K562 (cell line): ENCODE measurements at regions not wholly inside any gene's neighbourhood (a gene's known extent, or its start where the extent isn't known, plus 50 kb on each side); places are given as distances from the start of the nearest gene placed in this dataset.
"Not testable (repeated sequence)": the region's sequence is repeated elsewhere in the genome, so short reads cannot be mapped to it uniquely, and the experiment has no call there.

Experiments
- ATAC-seq: fragments of 200-7000 bp; cut with Tn5 transposase; 3 replicates; pipeline ENCODE4 v1.9.1; 2020; ENCODE audit warnings: moderate library complexity
- BruUV-seq: library from RNA; stranded (reverse); fragments of 400-500 nt; replicated peaks from 2 replicates; lab custom pipeline; 2021; lab: Mats Ljungman, UMichigan
- CTCF ChIA-PET: fragments of 300-600 bp; formaldehyde crosslinking; extraction: SDS; loops from one replicate; lab custom pipeline; 2021; ENCODE audit warnings: low intra/inter-chr PET ratio; lab: Yijun Ruan, JAX
- POLR2A ChIA-PET: fragments of 300-600, 350-650 bp; sonication (Branson Sonifier 250); formaldehyde crosslinking; extraction: SDS; loops from one replicate; lab custom pipeline; 2021; ENCODE audit warnings: antibody characterized with exemption, inconsistent platforms; lab: Yijun Ruan, JAX
- DNase-seq, 4 experiments: peaks; one replicate each; pipeline versions ENCODE4 v3.0.0 to v3.0.0-alpha.2; 2011 to 2018; ENCODE audit warnings: low spot score in 3 of 4, mixed read lengths in 3 of 4; ENCODE audit errors: extremely low read depth in 1 of 4
- FAIRE-seq: peaks from 2 replicates; lab custom pipeline; 2011; peaks lifted over from hg19 to GRCh38; lab: Jason Lieb, UNC
- H2AFZ ChIP-seq: 2 replicates; pipeline ENCODE4 v1.6.0; 2011; ENCODE audit warnings: low read depth, low read length, control low read depth, inconsistent platforms
- H3K27ac ChIP-seq: fragments of 200-600 bp; 3 replicates; pipeline ENCODE4 v1.8.0; 2011; ENCODE audit warnings: low read depth, mild to moderate bottlenecking, control low read depth, inconsistent platforms, low read length, moderate library complexity, mixed read lengths; ENCODE audit errors: extremely low read depth
- H3K27me3 ChIP-seq, 2 experiments: fragments of 300-600 bp in 1 of 2; 2 replicates in 1 of 2; 3 replicates in 1 of 2; pipeline versions ENCODE4 v1.6.0 to v1.8.0; 2011; ENCODE audit warnings: inconsistent platforms in 2 of 2, low read length in 2 of 2, mild to moderate bottlenecking in 1 of 2, mixed read lengths in 1 of 2, moderate library complexity in 1 of 2; ENCODE audit not compliant: control insufficient read depth in 2 of 2, insufficient read depth in 2 of 2
- H3K36me3 ChIP-seq: fragments of 300-600 bp; 3 replicates; pipeline ENCODE4 v1.8.0; 2011; ENCODE audit warnings: mild to moderate bottlenecking, low read length, inconsistent platforms; ENCODE audit not compliant: control insufficient read depth, insufficient read depth
- H3K4me1 ChIP-seq, 2 experiments: fragments of 200-600 bp in 1 of 2; replicated peaks in 1 of 2; 2 replicates in 1 of 2; 3 replicates in 1 of 2; pipeline versions ENCODE4 v1.5.1 to v1.8.0; 2011; ENCODE audit warnings: inconsistent platforms in 2 of 2, low read length in 2 of 2, mild to moderate bottlenecking in 1 of 2, mixed read lengths in 1 of 2, moderate library complexity in 1 of 2; ENCODE audit not compliant: control insufficient read depth in 2 of 2, insufficient read depth in 2 of 2
- H3K4me2 ChIP-seq: 2 replicates; pipeline ENCODE4 v1.6.1; 2011; ENCODE audit warnings: low read length, control low read depth, inconsistent platforms, mixed read lengths; ENCODE audit not compliant: insufficient read depth
- H3K4me3 ChIP-seq: fragments of 200-600 bp; sonication (generic), shearing (Covaris generic); 2 replicates; pipeline ENCODE4 v1.5.1; 2016; ENCODE audit warnings: control low read depth, inconsistent platforms
- H3K79me2 ChIP-seq: fragments of 200-600 bp; 3 replicates; pipeline ENCODE4 v1.8.0; 2011; ENCODE audit warnings: low read length, inconsistent platforms; ENCODE audit not compliant: control insufficient read depth, insufficient read depth
- H3K9ac ChIP-seq, 2 experiments: 2 replicates each; pipeline versions ENCODE4 v1.6.0 to v1.6.1; 2011; ENCODE audit warnings: low read depth in 2 of 2, low read length in 2 of 2, control low read depth in 1 of 2, inconsistent platforms in 1 of 2, mild to moderate bottlenecking in 1 of 2, mixed read lengths in 1 of 2; ENCODE audit not compliant: insufficient read depth in 1 of 2
- H3K9me1 ChIP-seq: one replicate; pipeline ENCODE4 v1.6.0; 2011; ENCODE audit warnings: inconsistent platforms, mild to moderate bottlenecking, low read length, moderate library complexity; ENCODE audit not compliant: control insufficient read depth, insufficient read depth
- H3K9me3 ChIP-seq: replicated peaks from 2 replicates; pipeline ENCODE4 v1.5.1; 2011; ENCODE audit warnings: low read depth, low read length, inconsistent platforms; ENCODE audit not compliant: control insufficient read depth, insufficient read depth
- H4K20me1 ChIP-seq: replicated peaks from 2 replicates; pipeline ENCODE4 v1.6.1; 2011; ENCODE audit warnings: low read length, inconsistent platforms, mixed read lengths; ENCODE audit not compliant: control insufficient read depth, insufficient read depth
- CCNT2 ChIP-seq: IDR thresholded peaks from 2 replicates; pipeline ENCODE4 v1.6.1; 2011; ENCODE audit warnings: borderline replicate concordance, low read depth, mild to moderate bottlenecking, moderate library complexity, mixed read lengths, low read length; ENCODE audit not compliant: insufficient read length; ENCODE audit errors: extremely low read depth
- CREB1 ChIP-seq, 2 experiments: sonication (generic) in 1 of 2; formaldehyde crosslinking in 1 of 2; IDR thresholded peaks; 2 replicates each; pipeline versions ENCODE4 v1.6.1 to v1.8.0; 2012 to 2022; ENCODE audit warnings: inconsistent platforms in 1 of 2, mild to moderate bottlenecking in 1 of 2, missing genetic modification reagents in 1 of 2, moderate library complexity in 1 of 2
- RUNX1 ChIP-seq: sonication (generic); IDR thresholded peaks from 2 replicates; pipeline ENCODE4 v1.6.1; 2016; ENCODE audit warnings: antibody characterized with exemption, low read depth
- WGBS: fragments of 100-300 bp; shearing (Covaris generic); methylation state at CpG from one replicate; pipeline ENCODE4 v1.1.6; 2016; ENCODE audit warnings: low coverage, mixed read lengths; ENCODE audit not compliant: insufficient coverage; ENCODE audit errors: missing lambda C conversion rate; 5-methylcytosine and 5-hydroxymethylcytosine counted together
- in situ Hi-C: fragments of 300-500 bp; cut with MboI; formaldehyde crosslinking; loops from 4 replicates; pipeline ENCODE4 v1.15.0; 2018; ENCODE audit warnings: inconsistent platforms, mixed read lengths
- intact Hi-C: fragments of 100-400 bp; cut with micrococcal nuclease; formaldehyde crosslinking; loops from 2 replicates; pipeline ENCODE4 v1.14.2; 2022
- TF ChIP-seq, protein P1 (sequence below): fragments of 450-650 bp; formaldehyde crosslinking; IDR thresholded peaks from 2 replicates; pipeline ENCODE4 v1.4.0; 2020; ENCODE audit warnings: mild to moderate bottlenecking, mixed read lengths

DNA sequence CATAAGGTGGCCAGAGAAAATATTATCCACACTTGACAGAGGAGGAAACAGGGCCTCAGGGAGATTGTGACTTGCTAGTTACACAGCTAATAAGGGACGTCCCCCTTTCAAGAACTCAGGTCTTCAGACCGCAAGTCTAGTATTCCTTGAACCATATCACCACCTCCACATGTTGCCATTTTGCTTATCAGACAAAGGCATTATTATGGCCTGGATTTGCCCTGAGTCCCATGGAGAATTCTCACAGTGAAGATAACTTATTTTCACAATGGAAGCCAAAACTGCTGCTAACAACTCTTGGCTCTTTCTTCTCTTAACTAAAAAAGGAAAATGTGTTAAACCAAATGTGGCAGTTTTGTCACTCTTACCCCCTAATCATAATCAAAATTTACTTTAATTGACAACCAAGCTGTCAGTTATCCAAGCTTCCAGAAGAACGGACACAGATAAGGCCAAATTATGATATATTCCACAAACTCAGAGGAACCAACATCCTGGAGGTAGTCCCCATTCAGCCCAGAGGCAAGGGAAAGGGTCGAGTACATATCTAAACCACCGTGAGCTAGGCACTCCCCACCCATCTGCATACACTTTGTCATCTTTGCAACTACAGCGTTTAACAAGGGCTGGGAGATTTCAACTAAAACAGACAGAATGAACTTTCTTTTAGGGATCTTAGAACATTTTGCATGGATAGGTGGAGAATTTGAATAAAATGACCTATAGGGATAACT lies 63.6 kb upstream of the THBS1 start (continued):
- peak; percentile 37; the same call in 1 of the 2 replicates for TF ChIP-seq CREB1 (IDR thresholded peaks at IDR 0.05)
- no peak for TF ChIP-seq CREB1 (CRISPR knock-in tag; IDR thresholded peaks at IDR 0.05)
- TF ChIP-seq CCNT2: peak; percentile 49
- peak; percentile 64; the same call in 1 of the 2 replicates for TF ChIP-seq RUNX1

DNA sequence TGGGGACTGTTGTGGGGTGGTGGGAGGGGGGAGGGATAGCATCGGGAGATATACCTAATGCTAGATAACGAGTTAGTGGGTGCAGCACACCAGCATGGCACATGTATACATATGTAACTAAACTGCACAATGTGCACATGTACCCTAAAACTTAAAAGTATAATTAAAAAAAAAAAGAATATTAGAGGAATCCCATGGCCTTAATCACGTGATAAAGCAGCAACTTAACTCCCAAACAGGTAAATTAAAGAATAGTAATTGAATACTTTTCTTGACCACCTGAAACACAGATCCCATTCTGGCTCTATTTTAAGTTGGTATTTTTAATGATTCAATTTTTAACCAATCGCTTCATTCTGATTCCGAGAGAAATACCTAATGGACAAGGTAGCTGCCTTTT lies 56.9 kb upstream of the THBS1 start:
- H3K4me3 ChIP-seq, H3K9me3 ChIP-seq, CTCF ChIA-PET, H3K4me2 ChIP-seq, H4K20me1 ChIP-seq, H3K27ac ChIP-seq, BruUV-seq, POLR2A ChIA-PET, intact Hi-C loops, FAIRE-seq, H3K9ac ChIP-seq, H3K4me1 ChIP-seq, H2AFZ ChIP-seq, in situ Hi-C loops, ATAC-seq, H3K79me2 ChIP-seq, H3K36me3 ChIP-seq, H3K9me1 ChIP-seq, DNase-seq, H3K27me3 ChIP-seq: not testable (repeated sequence)
- TF ChIP-seq, protein P1, sequence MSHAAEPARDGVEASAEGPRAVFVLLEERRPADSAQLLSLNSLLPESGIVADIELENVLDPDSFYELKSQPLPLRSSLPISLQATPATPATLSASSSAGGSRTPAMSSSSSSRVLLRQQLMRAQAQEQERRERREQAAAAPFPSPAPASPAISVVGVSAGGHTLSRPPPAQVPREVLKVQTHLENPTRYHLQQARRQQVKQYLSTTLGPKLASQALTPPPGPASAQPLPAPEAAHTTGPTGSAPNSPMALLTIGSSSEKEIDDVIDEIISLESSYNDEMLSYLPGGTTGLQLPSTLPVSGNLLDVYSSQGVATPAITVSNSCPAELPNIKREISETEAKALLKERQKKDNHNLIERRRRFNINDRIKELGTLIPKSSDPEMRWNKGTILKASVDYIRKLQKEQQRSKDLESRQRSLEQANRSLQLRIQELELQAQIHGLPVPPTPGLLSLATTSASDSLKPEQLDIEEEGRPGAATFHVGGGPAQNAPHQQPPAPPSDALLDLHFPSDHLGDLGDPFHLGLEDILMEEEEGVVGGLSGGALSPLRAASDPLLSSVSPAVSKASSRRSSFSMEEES (CRISPR knock-in tag): peak; percentile 72
- 26% methylated on average over 3 of the region's 5 CpGs for WGBS
